ENCODE measurements at regions not wholly inside any gene's neighbourhood (a gene's known extent, or its start where the extent isn't known, plus 50 kb on each side); places are given as distances from the start of the nearest gene placed in this dataset.

- peak; percentile 78 for ATAC-seq
- H3K9me3 Mint-ChIP-seq, result peaks cover 5% of the 10 kb centered on the region
- ChIA-PET CTCF (interaction anchor here (0.7 to 2.3 kb wide), 19 partner anchors 11 to 1457 kb away, joined by 3 to 11 read pairs (median 4); partner anchors contain the start of gene TRIM36), POLR2A (no interaction called here)
- H3K4me3 Mint-ChIP-seq, result no peak overlapping the region
- no peaks in the 10 kb centered on the region for H3K27me3 Mint-ChIP-seq (ENCODE audit: low read depth)
- peak; percentile 46 for DNase-seq (ENCODE audit: low spot score)
- H3K36me3 Mint-ChIP-seq, result no peaks in the 10 kb centered on the region; the same call in 1 of the 2 replicates
- H3K27ac Mint-ChIP-seq, result no peak overlapping the region; the same call in 1 of the 2 replicates
- TF ChIP-seq AR (CRISPR knock-in tag; IDR thresholded peaks at IDR 0.05) (no peak), CTCF (IDR thresholded peaks at IDR 0.05) (peak; percentile 50; the same call in 1 of the 2 replicates), ELF4 (CRISPR knock-in tag; IDR thresholded peaks at IDR 0.05; ENCODE audit: low read depth) (no peak), USF1 (CRISPR knock-in tag; IDR thresholded peaks at IDR 0.05) (no peak)
- H3K4me1 Mint-ChIP-seq, result peaks cover 50% of the 10 kb centered on the region
These were observed 100.4 kb downstream of the TRIM36 start for GRCh38 chr5:115069087-115069968.

GRCh38 chr5:115068239-115069086, 101.2 kb downstream of the TRIM36 start:
- Mint-ChIP-seq H3K27ac (no peak overlapping the region), H3K27me3 (ENCODE audit: low read depth) (no peaks in the 10 kb centered on the region), H3K36me3 (no peaks in the 10 kb centered on the region; the same call in 1 of the 2 replicates), H3K4me3 (no peak overlapping the region), H3K4me1 (peaks cover 47% of the 10 kb centered on the region), H3K9me3 (peaks cover 5% of the 10 kb centered on the region)
- ATAC-seq (no peak), DNase-seq (ENCODE audit: low spot score) (no peak)
- no peak for TF ChIP-seq ERG (CRISPR knock-in tag; IDR thresholded peaks at IDR 0.05)
- no peak for TF ChIP-seq ZNF138 (CRISPR knock-in tag; conservative IDR thresholded peaks at IDR 0.05)
- no peak for TF ChIP-seq IRF2 (CRISPR knock-in tag; IDR thresholded peaks at IDR 0.05; ENCODE audit: borderline replicate concordance, low read depth)
- TF ChIP-seq USF2 (CRISPR knock-in tag; IDR thresholded peaks at IDR 0.05), result no peak
- TF ChIP-seq ELF4 (CRISPR knock-in tag; IDR thresholded peaks at IDR 0.05; ENCODE audit: low read depth), result no peak
- no peak for TF ChIP-seq ZNF671 (CRISPR knock-in tag; IDR thresholded peaks at IDR 0.05)
- TF ChIP-seq ATF1 (CRISPR knock-in tag; IDR thresholded peaks at IDR 0.05), result no peak
- no peak for TF ChIP-seq ETV6 (CRISPR knock-in tag; IDR thresholded peaks at IDR 0.05)
- TF ChIP-seq RELA (CRISPR knock-in tag; IDR thresholded peaks at IDR 0.05; ENCODE audit: borderline replicate concordance), result no peak
- TF ChIP-seq CBFB (CRISPR knock-in tag; IDR thresholded peaks at IDR 0.05; ENCODE audit: low read depth), result no peak
- CTCF ChIA-PET, result interaction anchor here (0.7 to 2.3 kb wide), 17 partner anchors 11 to 1456 kb away, joined by 3 to 11 read pairs (median 4); partner anchors contain the start of gene TRIM36
- POLR2A ChIA-PET, result no interaction called here
